IPS-20b (cell line): ENCODE measurements at regions not wholly inside any gene's neighbourhood (a gene's known extent, or its start where the extent isn't known, plus 50 kb on each side); places are given as distances from the start of the nearest gene placed in this dataset.

Experiments
- H3K27ac ChIP-seq: one replicate; pipeline ENCODE4 v1.5.1; 2013; ENCODE audit warnings: low read length
- H3K27me3 ChIP-seq: 2 replicates; pipeline ENCODE4 v1.6.1; 2013; ENCODE audit warnings: mild to moderate bottlenecking, low read length, inconsistent platforms; ENCODE audit not compliant: insufficient read depth
- H3K36me3 ChIP-seq: 2 replicates; pipeline ENCODE4 v1.6.1; 2013; ENCODE audit warnings: low read depth, mild to moderate bottlenecking, inconsistent platforms, low read length, moderate library complexity; ENCODE audit not compliant: insufficient read depth
- H3K4me1 ChIP-seq: 2 replicates; pipeline ENCODE4 v1.6.1; 2013; ENCODE audit warnings: mild to moderate bottlenecking, control low read depth, inconsistent platforms, low read length, moderate library complexity; ENCODE audit not compliant: insufficient read depth
- H3K4me3 ChIP-seq: 2 replicates; pipeline ENCODE4 v1.5.1; 2013; ENCODE audit warnings: mild to moderate bottlenecking, low read length, inconsistent platforms
- H3K9ac ChIP-seq: 2 replicates; pipeline ENCODE4 v1.6.1; 2013; ENCODE audit warnings: low read depth, mild to moderate bottlenecking, inconsistent platforms, low read length, moderate library complexity
- H3K9me3 ChIP-seq: 2 replicates; pipeline ENCODE4 v1.6.1; 2013; ENCODE audit warnings: mild to moderate bottlenecking, low read depth, low read length, inconsistent platforms; ENCODE audit not compliant: insufficient read depth

DNA sequence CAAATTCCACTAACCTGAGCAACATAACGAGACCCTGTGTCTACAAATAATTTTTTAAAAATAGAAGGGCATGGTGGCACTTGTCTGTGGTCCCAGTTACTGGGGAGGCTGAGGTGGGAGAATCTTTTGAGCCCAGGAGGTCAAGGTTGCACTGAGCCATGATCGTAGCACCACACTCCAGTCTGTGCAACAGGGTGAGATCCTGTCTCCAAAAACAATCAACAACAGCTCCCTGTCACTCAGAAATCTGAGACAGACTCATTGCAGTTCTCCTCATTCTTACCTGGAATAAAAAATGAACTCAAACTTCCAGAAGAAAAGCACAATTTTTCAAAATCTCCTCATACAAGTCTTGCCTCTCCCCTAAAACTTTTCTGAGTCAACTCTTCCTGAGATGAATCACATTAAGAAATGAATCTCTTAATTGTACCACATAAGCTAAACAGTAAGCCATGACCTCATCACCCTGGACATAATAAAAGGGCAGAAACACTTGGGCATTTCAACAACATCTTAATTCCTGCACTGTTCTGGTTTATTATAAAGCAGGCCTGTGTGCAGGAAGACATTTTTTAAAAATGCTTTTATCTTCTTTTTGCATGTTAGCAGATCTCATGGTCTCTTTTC is 214.3 kb upstream of the CDKN3 start:
- Histone ChIP-seq H3K27ac (no peak overlapping the region), H3K4me1 (no peaks in the 10 kb centered on the region), H3K9ac (no peak overlapping the region), H3K9me3 (no peaks in the 10 kb centered on the region), H3K27me3 (no peaks in the 10 kb centered on the region), H3K4me3 (no peak overlapping the region), H3K36me3 (no peaks in the 10 kb centered on the region)

DNA sequence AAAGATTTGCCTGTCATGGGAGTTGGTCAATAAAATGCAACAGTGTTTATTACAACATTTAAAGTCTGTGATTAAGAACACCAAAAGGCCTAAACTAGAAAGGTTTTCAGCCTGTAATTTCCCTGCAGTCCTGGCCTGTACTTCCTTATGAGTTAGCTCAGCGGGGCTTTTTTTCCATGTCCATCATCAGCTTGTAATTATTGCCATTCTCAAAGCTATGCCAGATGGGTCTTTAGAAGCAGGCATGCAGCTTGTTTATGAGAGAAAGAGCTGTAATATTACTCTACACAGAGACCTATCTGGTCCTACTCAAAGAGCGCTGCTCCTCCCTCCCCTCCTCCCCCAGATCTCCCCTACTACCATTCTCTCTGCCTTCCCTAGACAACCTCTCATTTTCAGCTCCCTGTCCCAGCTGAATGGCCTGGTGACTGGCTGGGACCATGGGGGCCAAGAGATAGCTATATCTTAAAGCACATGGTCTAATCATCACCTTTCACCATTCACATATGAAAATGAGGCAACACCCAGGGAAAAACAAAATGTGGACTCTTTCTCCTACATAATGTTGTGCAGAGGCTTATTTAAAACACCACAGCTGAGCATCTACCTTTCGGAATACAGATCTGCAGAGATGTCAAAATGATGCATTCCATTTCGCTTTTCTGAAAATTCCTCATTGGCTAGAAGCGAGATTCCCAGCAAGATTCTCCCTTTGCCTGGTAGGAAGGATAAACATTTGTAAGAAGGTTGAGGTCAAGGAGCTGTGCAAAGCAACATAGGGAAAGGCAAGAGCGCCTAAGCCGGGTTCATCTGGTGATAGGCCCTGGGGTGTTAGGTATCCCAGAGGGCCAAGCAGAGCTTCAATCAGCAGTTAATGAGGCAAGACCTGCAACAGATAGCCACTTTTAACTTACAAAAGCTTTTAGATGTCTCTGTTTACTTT is 209.7 kb upstream of the CDKN3 start:
- Histone ChIP-seq H3K9me3 (no peaks in the 10 kb centered on the region), H3K27me3 (no peaks in the 10 kb centered on the region), H3K36me3 (no peaks in the 10 kb centered on the region), H3K4me3 (no peak overlapping the region), H3K9ac (no peak overlapping the region), H3K27ac (no peak overlapping the region), H3K4me1 (peaks cover 10% of the 10 kb centered on the region)

DNA sequence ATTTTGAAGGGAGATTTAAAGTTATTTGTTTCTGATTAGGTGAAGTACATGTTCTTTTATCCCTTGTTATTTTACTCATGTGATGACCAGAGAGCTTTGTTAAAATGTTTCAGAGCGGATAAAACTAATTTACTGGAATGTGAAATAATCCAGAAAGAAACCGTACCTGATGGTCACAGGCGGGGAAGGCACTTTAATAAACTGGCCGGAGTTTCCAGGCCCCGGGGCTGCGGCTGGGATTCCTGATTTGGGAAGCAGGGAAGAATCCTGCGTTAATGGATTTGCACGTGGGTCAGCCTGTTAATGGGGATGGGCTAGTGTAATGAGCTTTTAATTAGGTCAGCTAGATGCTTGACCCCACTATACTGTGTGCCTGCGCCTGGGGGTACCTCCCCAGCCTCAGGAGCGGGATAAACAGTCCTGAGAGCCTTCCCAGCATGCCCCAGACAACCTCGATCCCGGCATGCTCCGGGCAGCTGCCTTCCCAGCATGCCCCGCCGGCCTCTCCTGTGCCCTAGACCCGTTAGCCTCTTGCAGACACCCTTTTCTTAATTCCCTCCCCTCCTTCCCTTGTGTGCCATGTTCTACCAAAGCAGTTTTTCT is 208.6 kb upstream of the CDKN3 start:
- no peaks in the 10 kb centered on the region for H3K27me3 ChIP-seq
- peaks cover 10% of the 10 kb centered on the region for H3K4me1 ChIP-seq
- no peak overlapping the region for H3K4me3 ChIP-seq
- H3K27ac ChIP-seq, result no peak overlapping the region
- H3K9me3 ChIP-seq, result no peaks in the 10 kb centered on the region
- no peak overlapping the region for H3K9ac ChIP-seq
- no peaks in the 10 kb centered on the region for H3K36me3 ChIP-seq

DNA sequence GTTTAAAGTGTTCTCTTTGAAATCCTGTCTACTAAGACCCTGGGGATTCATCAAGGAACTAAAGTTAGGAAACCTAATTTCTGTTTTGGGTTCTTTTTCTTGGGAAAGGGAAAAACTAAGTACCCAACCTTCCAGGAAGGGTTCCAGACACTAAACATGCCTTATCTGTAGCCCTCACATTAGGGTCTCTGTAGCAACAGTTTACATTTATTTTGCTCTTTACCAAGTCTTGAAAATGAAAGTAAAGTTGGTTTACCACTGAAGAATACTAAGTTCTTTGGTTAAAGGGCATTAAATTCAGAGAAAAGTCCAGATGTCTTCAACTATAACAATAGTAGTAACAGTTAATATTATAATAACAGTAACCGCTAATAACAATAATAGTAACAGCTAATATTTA is 207.5 kb upstream of the CDKN3 start:
- Histone ChIP-seq H3K36me3 (no peaks in the 10 kb centered on the region), H3K9me3 (no peaks in the 10 kb centered on the region), H3K4me3 (no peak overlapping the region), H3K27ac (no peak overlapping the region), H3K9ac (no peak overlapping the region), H3K4me1 (peaks cover 10% of the 10 kb centered on the region), H3K27me3 (no peaks in the 10 kb centered on the region)

DNA sequence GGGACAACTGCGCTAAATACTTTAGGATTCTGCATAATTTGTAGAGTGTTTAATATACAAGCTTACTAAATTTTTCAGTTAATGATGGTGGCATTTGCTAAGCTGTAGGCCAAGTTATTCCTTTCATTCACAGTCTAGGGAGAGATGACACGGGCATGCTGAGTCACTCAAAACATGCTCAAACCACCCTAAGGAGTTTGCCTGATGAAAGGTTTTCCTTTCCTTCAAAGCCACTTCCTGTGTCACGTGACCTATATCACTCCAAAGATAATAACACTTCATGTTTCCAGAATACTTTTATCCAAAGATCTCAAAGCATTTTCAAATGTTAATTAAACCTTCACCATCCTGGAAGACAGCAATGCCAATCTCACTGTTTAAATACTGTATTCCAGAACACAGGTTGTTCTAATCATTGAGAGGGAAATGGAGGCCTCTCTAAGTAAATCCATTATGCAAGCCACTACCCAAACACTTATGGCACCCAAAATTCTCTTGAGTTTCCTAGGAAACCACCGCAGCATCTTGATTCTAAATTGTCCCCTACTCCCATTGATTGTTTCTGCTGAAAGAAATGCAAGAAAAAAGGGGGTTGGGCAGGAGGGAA is 207.0 kb upstream of the CDKN3 start:
- H3K9ac ChIP-seq, result no peak overlapping the region
- H3K9me3 ChIP-seq, result no peaks in the 10 kb centered on the region
- no peak overlapping the region for H3K4me3 ChIP-seq
- no peaks in the 10 kb centered on the region for H3K36me3 ChIP-seq
- H3K27me3 ChIP-seq, result no peaks in the 10 kb centered on the region
- H3K27ac ChIP-seq, result no peak overlapping the region
- peaks cover 10% of the 10 kb centered on the region for H3K4me1 ChIP-seq

DNA sequence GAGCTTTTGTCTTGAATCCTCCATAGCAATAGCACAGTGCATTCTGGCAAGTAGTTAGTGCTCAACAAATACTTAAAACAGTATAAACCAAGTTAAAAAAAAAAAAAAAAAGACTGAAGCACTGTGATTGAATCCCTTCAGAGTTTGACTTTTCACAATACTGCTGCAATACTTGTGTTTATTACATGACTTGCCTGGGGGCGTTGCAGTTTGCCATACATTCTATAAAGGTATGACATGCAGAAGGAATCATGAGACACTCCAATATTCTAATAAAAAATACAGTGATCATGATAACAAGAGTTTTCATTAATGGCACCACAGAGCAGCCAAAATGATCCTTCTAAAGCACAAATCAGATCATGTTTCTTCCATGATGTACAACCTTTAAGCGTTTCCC is 205.0 kb upstream of the CDKN3 start:
- H3K27me3 ChIP-seq, result no peaks in the 10 kb centered on the region
- no peaks in the 10 kb centered on the region for H3K9me3 ChIP-seq

DNA sequence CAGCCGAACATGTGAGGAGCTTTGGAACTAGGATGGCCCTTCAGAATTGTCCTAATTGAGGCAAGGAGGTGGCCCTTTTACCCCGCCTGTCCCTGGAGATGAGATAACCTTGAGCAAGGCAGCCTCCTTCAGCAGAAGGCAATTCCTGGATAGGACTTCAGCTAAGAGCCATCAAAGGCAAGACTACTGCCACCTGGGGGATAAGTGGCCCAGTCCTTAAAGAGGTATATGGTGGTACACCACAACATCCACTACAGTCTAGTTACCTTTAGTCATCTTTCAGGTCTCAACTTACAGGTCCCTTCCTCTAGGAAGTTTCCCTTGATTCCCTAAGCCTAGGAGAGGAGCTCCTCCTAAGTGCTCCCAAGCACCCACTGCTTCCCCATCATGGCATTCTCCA is 204.2 kb upstream of the CDKN3 start:
- Histone ChIP-seq H3K36me3 (no peaks in the 10 kb centered on the region), H3K4me1 (peaks cover 10% of the 10 kb centered on the region), H3K9ac (no peak overlapping the region), H3K27ac (no peak overlapping the region), H3K9me3 (no peaks in the 10 kb centered on the region), H3K27me3 (no peaks in the 10 kb centered on the region), H3K4me3 (no peak overlapping the region)

More for the DNA sequence above, 205.0 kb upstream of the CDKN3 start:
- Histone ChIP-seq H3K27ac (no peak overlapping the region), H3K4me1 (peaks cover 10% of the 10 kb centered on the region), H3K36me3 (no peaks in the 10 kb centered on the region), H3K4me3 (no peak overlapping the region), H3K9ac (no peak overlapping the region)

DNA sequence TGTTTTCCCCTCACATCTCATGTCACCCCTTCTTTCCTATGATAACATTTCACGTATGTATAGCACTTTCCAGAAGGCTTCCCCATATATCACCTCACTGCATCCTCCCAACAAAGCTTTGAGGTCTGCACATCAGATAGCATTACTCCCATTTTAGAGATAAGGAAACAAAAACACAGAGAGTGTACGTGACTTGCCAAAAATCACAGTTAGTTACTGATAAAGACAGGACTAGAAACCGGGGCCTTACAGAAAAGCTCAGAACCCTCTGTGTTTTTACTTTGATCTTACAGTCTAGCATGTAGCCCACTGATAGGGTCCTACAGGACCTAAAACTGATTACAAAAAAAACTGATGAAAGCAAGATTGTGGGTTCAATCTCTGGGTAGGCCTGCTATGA is 202.9 kb upstream of the CDKN3 start:
- Histone ChIP-seq H3K27me3 (no peaks in the 10 kb centered on the region), H3K27ac (no peak overlapping the region), H3K9me3 (no peaks in the 10 kb centered on the region; the same call in 1 of the 2 replicates), H3K9ac (no peak overlapping the region), H3K4me3 (no peak overlapping the region), H3K4me1 (peaks cover 10% of the 10 kb centered on the region), H3K36me3 (no peaks in the 10 kb centered on the region)

DNA sequence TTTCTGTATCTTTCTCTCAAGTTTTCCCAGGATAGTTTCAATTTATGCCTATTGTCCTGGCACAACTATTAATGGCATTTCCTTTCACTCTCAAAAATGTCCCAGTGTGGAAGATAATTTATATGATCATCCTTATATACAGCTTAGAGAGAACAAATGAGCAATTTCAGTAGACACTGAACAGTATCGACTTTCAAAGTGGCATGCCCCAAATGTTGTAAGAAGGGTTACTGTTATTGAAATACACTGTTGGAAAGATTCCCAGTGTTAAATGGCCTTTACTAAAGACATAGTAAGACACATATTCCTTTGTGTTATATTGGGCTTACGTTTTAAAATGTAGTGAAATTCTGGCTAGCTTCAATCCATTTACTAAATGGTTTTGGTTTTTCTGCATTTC is 202.3 kb upstream of the CDKN3 start:
- Histone ChIP-seq H3K4me1 (peaks cover 10% of the 10 kb centered on the region), H3K9me3 (peaks cover 1% of the 10 kb centered on the region; the same call in 1 of the 2 replicates), H3K27ac (no peak overlapping the region)

DNA sequence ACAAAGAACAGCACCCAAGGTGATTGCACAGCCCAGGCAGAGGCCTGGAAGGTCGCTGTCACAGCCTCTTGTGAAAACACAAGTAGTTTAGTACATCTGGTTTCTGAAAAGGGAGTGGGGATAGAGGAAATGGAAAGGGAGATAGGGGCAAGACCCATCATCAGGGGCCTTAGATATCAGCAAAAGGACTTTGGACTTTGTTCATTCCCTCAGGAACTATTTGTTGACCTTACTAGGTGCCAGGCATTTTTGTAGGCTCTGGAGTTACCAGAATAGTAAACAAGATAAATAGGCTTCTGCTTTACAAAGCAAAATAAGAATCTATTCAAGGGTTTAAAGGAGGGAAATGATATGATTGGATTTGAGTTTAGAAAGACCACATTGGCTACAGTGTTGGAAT is 199.4 kb upstream of the CDKN3 start:
- no peak overlapping the region for H3K4me3 ChIP-seq
- no peaks in the 10 kb centered on the region for H3K36me3 ChIP-seq
- no peaks in the 10 kb centered on the region for H3K27me3 ChIP-seq
- peaks cover 18% of the 10 kb centered on the region for H3K9me3 ChIP-seq
- H3K27ac ChIP-seq, result no peak overlapping the region
- H3K9ac ChIP-seq, result no peak overlapping the region
- no peaks in the 10 kb centered on the region for H3K4me1 ChIP-seq

More for the DNA sequence above, 202.3 kb upstream of the CDKN3 start:
- Histone ChIP-seq H3K27me3 (no peaks in the 10 kb centered on the region), H3K36me3 (no peaks in the 10 kb centered on the region), H3K4me3 (no peak overlapping the region), H3K9ac (no peak overlapping the region)

DNA sequence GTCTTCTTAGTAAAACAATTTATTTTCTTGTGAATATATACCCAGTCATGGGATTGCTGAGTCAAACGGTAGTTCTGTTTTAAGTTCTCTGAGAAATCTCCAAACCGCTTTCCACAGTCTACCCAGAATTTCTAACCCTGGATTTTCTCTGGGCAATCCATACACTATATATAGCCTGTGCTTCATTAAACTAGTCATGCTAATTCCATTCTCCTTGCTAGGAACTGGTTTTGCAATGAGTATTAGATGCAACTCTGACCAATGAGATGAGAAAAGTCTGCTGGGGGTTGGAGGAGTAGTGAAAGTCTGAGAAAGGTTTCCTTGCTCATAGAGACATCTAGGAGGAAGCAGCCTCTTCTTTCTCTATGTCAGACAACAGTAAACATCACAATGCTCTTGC is 196.1 kb upstream of the CDKN3 start:
- H3K27me3 ChIP-seq, result no peaks in the 10 kb centered on the region

More for the DNA sequence above, 196.1 kb upstream of the CDKN3 start:
- no peak overlapping the region for H3K27ac ChIP-seq
- no peaks in the 10 kb centered on the region for H3K36me3 ChIP-seq
- H3K9me3 ChIP-seq, result peaks cover 18% of the 10 kb centered on the region
- H3K9ac ChIP-seq, result no peak overlapping the region
- H3K4me1 ChIP-seq, result no peaks in the 10 kb centered on the region
- H3K4me3 ChIP-seq, result no peak overlapping the region
